IMR-90 (cell line): ENCODE measurements at regions not wholly inside any gene's neighbourhood (a gene's known extent, or its start where the extent isn't known, plus 50 kb on each side); places are given as distances from the start of the nearest gene placed in this dataset.

Source experiments
- ATAC-seq: fragments of 200-7000 bp; cut with Tn5 transposase; 2 replicates; pipeline ENCODE4 v1.9.1; 2020; ENCODE audit warnings: low read depth, mild to moderate bottlenecking, moderate library complexity
- BruUV-seq: library from RNA; stranded (reverse); fragments of 400-500 nt; replicated peaks from 2 replicates; lab custom pipeline; 2021; lab: Mats Ljungman, UMichigan
- CTCF ChIA-PET: fragments of 300-600 bp; formaldehyde crosslinking; extraction: SDS; loops from one replicate; lab custom pipeline; 2021; ENCODE audit warnings: antibody characterized with exemption; lab: Yijun Ruan, JAX
- POLR2A ChIA-PET: fragments of 300-600 bp; sonication (Branson Sonifier 250); formaldehyde crosslinking; loops from one replicate; lab custom pipeline; 2022; ENCODE audit warnings: antibody characterized with exemption; ENCODE audit not compliant: unreplicated experiment; lab: Charles Lee
- DNase-seq: peaks from one replicate; pipeline ENCODE4 v3.0.0; 2013
- H2AFZ ChIP-seq: replicated peaks from 2 replicates; pipeline ENCODE3; 2013; ENCODE audit warnings: low read length, mild to moderate bottlenecking; ENCODE audit not compliant: poor library complexity
- H2AK5ac ChIP-seq: 2 replicates; pipeline ENCODE4 v1.6.1; 2013; ENCODE audit warnings: low read depth, low read length, inconsistent platforms
- H2AK9ac ChIP-seq: replicated peaks from 2 replicates; pipeline ENCODE3; 2013; ENCODE audit warnings: mild to moderate bottlenecking, low read depth, low read length, moderate library complexity; ENCODE audit not compliant: poor library complexity
- H2BK120ac ChIP-seq: 2 replicates; pipeline ENCODE4 v1.6.1; 2013; ENCODE audit warnings: low read depth, low read length, inconsistent platforms
- H2BK15ac ChIP-seq: 3 replicates; pipeline ENCODE4 v1.6.1; 2013; ENCODE audit warnings: low read depth, low read length, inconsistent platforms
- H2BK20ac ChIP-seq: 2 replicates; pipeline ENCODE4 v1.6.1; 2013; ENCODE audit warnings: low read depth, mild to moderate bottlenecking, inconsistent platforms, low read length, moderate library complexity
- H2BK5ac ChIP-seq: 2 replicates; pipeline ENCODE4 v1.6.1; 2013; ENCODE audit warnings: mild to moderate bottlenecking, low read depth, low read length, inconsistent platforms; ENCODE audit not compliant: poor library complexity, severe bottlenecking
- H3K14ac ChIP-seq: replicated peaks from 2 replicates; pipeline ENCODE4 v1.6.1; 2013; ENCODE audit warnings: low read depth, low read length, inconsistent platforms
- H3K18ac ChIP-seq: 2 replicates; pipeline ENCODE4 v1.6.1; 2013; ENCODE audit warnings: low read depth, low read length, control low read depth
- H3K23ac ChIP-seq: 2 replicates; pipeline ENCODE4 v1.6.1; 2013; ENCODE audit warnings: low read depth, low read length, inconsistent platforms
- H3K27ac ChIP-seq: 2 replicates; pipeline ENCODE4 v1.5.1; 2013; ENCODE audit warnings: mild to moderate bottlenecking, control low read depth, low read length; ENCODE audit not compliant: insufficient read depth
- H3K27me3 ChIP-seq: 2 replicates; pipeline ENCODE4 v1.6.1; 2013; ENCODE audit warnings: low read length; ENCODE audit not compliant: control insufficient read depth, insufficient read depth
- H3K36me3 ChIP-seq: 2 replicates; pipeline ENCODE4 v1.6.1; 2013; ENCODE audit warnings: low read length, mixed read lengths; ENCODE audit not compliant: control insufficient read depth, insufficient read depth
- H3K4ac ChIP-seq: 2 replicates; pipeline ENCODE4 v1.6.1; 2013; ENCODE audit warnings: low read depth, low read length, inconsistent platforms
- H3K4me1 ChIP-seq: 2 replicates; pipeline ENCODE4 v1.6.1; 2013; ENCODE audit warnings: low read length, mixed read lengths; ENCODE audit not compliant: control insufficient read depth, insufficient read depth
- H3K4me2 ChIP-seq: 2 replicates; pipeline ENCODE4 v1.6.1; 2013; ENCODE audit warnings: low read depth, mild to moderate bottlenecking, control low read depth, low read length, moderate library complexity
- H3K4me3 ChIP-seq: 2 replicates; pipeline ENCODE4 v1.5.1; 2013; ENCODE audit warnings: low read depth, mild to moderate bottlenecking, control low read depth, low read length, moderate library complexity; ENCODE audit not compliant: insufficient read depth
- H3K56ac ChIP-seq: 2 replicates; pipeline ENCODE4 v1.6.1; 2013; ENCODE audit warnings: low read length, inconsistent platforms; ENCODE audit not compliant: insufficient read depth; ENCODE audit errors: extremely low read depth
- H3K79me1 ChIP-seq, 2 experiments: 2 replicates each; pipeline ENCODE4 v1.6.1; 2013; ENCODE audit warnings: low read length in 2 of 2, inconsistent platforms in 1 of 2, low read depth in 1 of 2
- H3K9ac ChIP-seq: 2 replicates; pipeline ENCODE4 v1.6.1; 2013; ENCODE audit warnings: low read depth, low read length, control low read depth
- H3K9me1 ChIP-seq: 2 replicates; pipeline ENCODE4 v1.6.1; 2013; ENCODE audit warnings: low read length, inconsistent platforms; ENCODE audit not compliant: insufficient read depth
- H3K9me3 ChIP-seq: 2 replicates; pipeline ENCODE4 v1.6.1; 2013; ENCODE audit warnings: low read length; ENCODE audit not compliant: control insufficient read depth, insufficient read depth
- H4K20me1 ChIP-seq: 2 replicates; pipeline ENCODE4 v1.6.1; 2013; ENCODE audit warnings: low read length, inconsistent platforms; ENCODE audit not compliant: insufficient read depth
- H4K5ac ChIP-seq: 2 replicates; pipeline ENCODE4 v1.6.1; 2013; ENCODE audit warnings: mild to moderate bottlenecking, low read depth, low read length, control low read depth
- H4K8ac ChIP-seq, 2 experiments: 2 replicates each; pipeline ENCODE4 v1.6.1; 2013; ENCODE audit warnings: low read depth in 2 of 2, low read length in 2 of 2, control low read depth in 1 of 2, inconsistent platforms in 1 of 2
- H4K91ac ChIP-seq: 2 replicates; pipeline ENCODE4 v1.6.1; 2013; ENCODE audit warnings: low read depth, low read length, inconsistent platforms; ENCODE audit not compliant: insufficient read depth
- CEBPB ChIP-seq: IDR thresholded peaks from 2 replicates; pipeline ENCODE4 v1.6.1; 2012; ENCODE audit warnings: low read depth, low read length, improper control_type of control experiment
- MXI1 ChIP-seq: IDR thresholded peaks from 2 replicates; pipeline ENCODE4 v1.6.1; 2012; ENCODE audit warnings: low read depth, mild to moderate bottlenecking, low read length, moderate library complexity, borderline replicate concordance
- POLR2A ChIP-seq: IDR thresholded peaks from 2 replicates; pipeline ENCODE4 v1.6.1; 2012; ENCODE audit warnings: mild to moderate bottlenecking, low read depth, low read length
- RCOR1 ChIP-seq: IDR thresholded peaks from 2 replicates; pipeline ENCODE4 v1.6.1; 2012; ENCODE audit warnings: mild to moderate bottlenecking, low read length, improper control_type of control experiment; ENCODE audit not compliant: insufficient replicate concordance
- USF2 ChIP-seq: fragments of 150-350 bp; IDR thresholded peaks from 2 replicates; pipeline ENCODE4 v1.6.1; 2017; ENCODE audit warnings: mild to moderate bottlenecking, antibody characterized with exemption, low read length, low read depth
- WGBS, 2 experiments: methylation state at CpG; one replicate each; pipeline versions ENCODE4 v1.1.5 to v1.1.7; 2013; ENCODE audit warnings: missing lambda C conversion rate in 2 of 2; ENCODE audit not compliant: insufficient read length in 1 of 2; ENCODE audit errors: extremely low coverage in 2 of 2; 5-methylcytosine and 5-hydroxymethylcytosine counted together
- dilution Hi-C: fragments of 300-500 bp; cut with HindIII; formaldehyde crosslinking; loops from one replicate; pipeline ENCODE4 v1.14.3; 2018; ENCODE audit warnings: low sequenced_read_pairs; ENCODE audit not compliant: unreplicated experiment
- in situ Hi-C: fragments of 300-500 bp; cut with MboI; formaldehyde crosslinking; loops from 3 replicates; pipeline ENCODE4 v1.14.3; 2019; ENCODE audit warnings: low sequenced_read_pairs, inconsistent platforms, mixed read lengths
- intact Hi-C: fragments of 100-400 bp; cut with micrococcal nuclease; formaldehyde crosslinking; loops from 2 replicates; pipeline ENCODE4 v1.10.0; 2022

GRCh38 chr2:239606741-239607516 lies 206.1 kb upstream of the HDAC4 start:
- H2BK120ac ChIP-seq: no peak overlapping the region
- ChIA-PET CTCF (no interaction called here), POLR2A (no interaction called here)
- H3K4me1 ChIP-seq: no peaks in the 10 kb centered on the region
- H3K9me3 ChIP-seq: peaks cover 35% of the 10 kb centered on the region
- no TSS peak for BruUV-seq
- no peak overlapping the region for H2BK5ac ChIP-seq
- DNase-seq: no peak
- intact Hi-C loops (no loop called here), dilution Hi-C loops (no loop called here), in situ Hi-C loops (no loop called here)
- no CpG with 5 or more reads among the region's 7 CpGs for WGBS, 2 experiments
- H3K56ac ChIP-seq: no peak overlapping the region
- no peak overlapping the region for H3K18ac ChIP-seq
- H3K4me2 ChIP-seq: no peak overlapping the region
- no peak overlapping the region for H3K4me3 ChIP-seq
- no peak overlapping the region for H3K9ac ChIP-seq
- no peak overlapping the region for H4K5ac ChIP-seq
- ATAC-seq: no peak
- no peak overlapping the region for H3K4ac ChIP-seq
- no peak overlapping the region for H2BK20ac ChIP-seq
- H3K27me3 ChIP-seq: no peaks in the 10 kb centered on the region
- no peak overlapping the region for H2AFZ ChIP-seq
- no peak overlapping the region for H2AK9ac ChIP-seq
- no peak overlapping the region for H3K14ac ChIP-seq
- H4K91ac ChIP-seq: no peak overlapping the region
- no peak overlapping the region for H3K27ac ChIP-seq
- no peak overlapping the region for H2AK5ac ChIP-seq
- TF ChIP-seq RCOR1 (no peak), MXI1 (no peak), POLR2A (no peak), CEBPB (peak; percentile 55), USF2 (no peak)
- H3K36me3 ChIP-seq: no peaks in the 10 kb centered on the region
- H3K79me1 ChIP-seq: no peaks in the 10 kb centered on the region
- no peak overlapping the region for H2BK15ac ChIP-seq
- H3K9me1 ChIP-seq: no peaks in the 10 kb centered on the region
- H3K23ac ChIP-seq: no peak overlapping the region
- H4K20me1 ChIP-seq: no peaks in the 10 kb centered on the region
- H4K8ac ChIP-seq: no peak overlapping the region
